ENCODE measurements at regions not wholly inside any gene's neighbourhood (a gene's known extent, or its start where the extent isn't known, plus 50 kb on each side); places are given as distances from the start of the nearest gene placed in this dataset.
A peak's percentile ranks its signal among the peaks of the same experiment; 100 is the strongest.

- no peak for ATAC-seq
Measured at GRCh38 chr2:217065695-217066405, 206.0 kb upstream of the TNP1 start.

GRCh38 chr2:217065012-217065290 is 205.1 kb upstream of the TNP1 start:
- FAIRE-seq: no peak
- Histone ChIP-seq H3K4me1 (ENCODE audit: insufficient read depth, low read length) (peaks cover 11% of the 10 kb centered on the region; the same call in 1 of the 2 replicates), H2AFZ (ENCODE audit: low read length) (no peak overlapping the region), H3K9ac (ENCODE audit: insufficient read depth, low read depth, low read length) (no peak overlapping the region), H3K36me3 (replicated peaks in 1 of 2; ENCODE audit: control insufficient read depth in 1 of 2, insufficient read depth in 2 of 2, low read length in 2 of 2) (no peaks in the 10 kb centered on the region), H3K27me3 (ENCODE audit: control insufficient read depth in 1 of 2, insufficient read depth in 2 of 2, low read length in 2 of 2) (peaks cover 0 to 10% of the 10 kb centered on the region in 2 experiments; a peak in 3 of 5 replicates), H3K9me3 (ENCODE audit: low read length) (0 out of 2 replicates have a peak, but pooled peaks cover 5% of the 10 kb centered on the region), H3K4me3 (replicated peaks in 1 of 3; ENCODE audit: insufficient read depth in 1 of 3, low read depth in 2 of 3, low read length in 3 of 3) (no peak overlapping the region), H3K4me2 (ENCODE audit: low read depth, low read length) (no peak overlapping the region), H4K20me1 (ENCODE audit: insufficient read depth, low read length) (no peaks in the 10 kb centered on the region), H3K79me2 (ENCODE audit: insufficient read depth, low read length) (no peaks in the 10 kb centered on the region), H3K27ac (ENCODE audit: extremely low read length, insufficient read depth, low read length) (no peak overlapping the region)
- no peak for DNase-seq (ENCODE audit: low spot score)
- POLR2A ChIA-PET: no interaction called here
- ATAC-seq: no peak
- no TSS peak for BruUV-seq (replicated peaks)
- 31% methylated on average over 4 of the region's 4 CpGs for WGBS (ENCODE audit: low lambda C conversion rate)
- CTCF ChIA-PET (ENCODE audit: low intra/inter-chr PET ratio, low total read pairs): no interaction called here
- in situ Hi-C loops (cut with HindIII; ENCODE audit: extremely low pct_ligation_motif_present, low pct_unique_long_range_greater_than_20kb): no loop called here
- intact Hi-C loops (cut with micrococcal nuclease; ENCODE audit: unreplicated experiment): no loop called here
- TF ChIP-seq PRDM15 (CRISPR knock-in tag; IDR thresholded peaks at IDR 0.05) (no peak), HDAC2 (CRISPR knock-in tag; IDR thresholded peaks at IDR 0.05) (no peak), SAP130 (CRISPR knock-in tag; IDR thresholded peaks at IDR 0.05; ENCODE audit: low read depth) (no peak), ZNF33A (CRISPR knock-in tag; IDR thresholded peaks at IDR 0.05; ENCODE audit: borderline replicate concordance) (no peak), ZFP91 (CRISPR knock-in tag; IDR thresholded peaks at IDR 0.05; ENCODE audit: borderline replicate concordance) (no peak), ATF4 (CRISPR knock-in tag; IDR thresholded peaks at IDR 0.05) (no peak)

More at GRCh38 chr2:217065695-217066405, 206.0 kb upstream of the TNP1 start:
- in situ Hi-C loops (cut with HindIII; ENCODE audit: extremely low pct_ligation_motif_present, low pct_unique_long_range_greater_than_20kb): no loop called here
- POLR2A ChIA-PET: no interaction called here
- TF ChIP-seq BCL3 (CRISPR knock-in tag; IDR thresholded peaks at IDR 0.05) (no peak), SP4 (CRISPR knock-in tag; IDR thresholded peaks at IDR 0.05) (no peak), CEBPB (IDR thresholded peaks at IDR 0.05; ENCODE audit: borderline replicate concordance, low read depth, low read length) (peak; percentile 52; the same call in 1 of the 2 replicates), ZNF614 (CRISPR knock-in tag; IDR thresholded peaks at IDR 0.05; ENCODE audit: borderline replicate concordance) (no peak)
- no peak for FAIRE-seq
- Histone ChIP-seq H3K27ac (ENCODE audit: extremely low read length, insufficient read depth, low read length) (no peak overlapping the region), H3K9ac (ENCODE audit: insufficient read depth, low read depth, low read length) (no peak overlapping the region), H3K27me3 (ENCODE audit: control insufficient read depth in 1 of 2, insufficient read depth in 2 of 2, low read length in 2 of 2) (peaks cover 0 to 10% of the 10 kb centered on the region in 2 experiments; a peak in 3 of 5 replicates), H2AFZ (ENCODE audit: low read length) (no peak overlapping the region), H4K20me1 (ENCODE audit: insufficient read depth, low read length) (no peaks in the 10 kb centered on the region), H3K4me2 (ENCODE audit: low read depth, low read length) (no peak overlapping the region), H3K79me2 (ENCODE audit: insufficient read depth, low read length) (no peaks in the 10 kb centered on the region), H3K9me3 (ENCODE audit: low read length) (0 out of 2 replicates have a peak, but pooled peaks cover 5% of the 10 kb centered on the region), H3K4me1 (ENCODE audit: insufficient read depth, low read length) (peaks cover 11% of the 10 kb centered on the region; the same call in 1 of the 2 replicates), H3K4me3 (replicated peaks in 1 of 3; ENCODE audit: insufficient read depth in 1 of 3, low read depth in 2 of 3, low read length in 3 of 3) (no peak overlapping the region), H3K36me3 (replicated peaks in 1 of 2; ENCODE audit: control insufficient read depth in 1 of 2, insufficient read depth in 2 of 2, low read length in 2 of 2) (no peaks in the 10 kb centered on the region)
- intact Hi-C loops (cut with micrococcal nuclease; ENCODE audit: unreplicated experiment): no loop called here
- WGBS (ENCODE audit: low lambda C conversion rate): 32% methylated on average over 7 of the region's 7 CpGs
- BruUV-seq (replicated peaks): no TSS peak
- no peak for DNase-seq (ENCODE audit: low spot score)
- CTCF ChIA-PET (ENCODE audit: low intra/inter-chr PET ratio, low total read pairs): no interaction called here
